Peyer's patch (tissue), 4 donors: ENCODE measurements at regions not wholly inside any gene's neighbourhood (a gene's known extent, or its start where the extent isn't known, plus 50 kb on each side); places are given as distances from the start of the nearest gene placed in this dataset.
A peak's percentile ranks its signal among the peaks of the same experiment; 100 is the strongest.
"Not testable (repeated sequence)": the region's sequence is repeated elsewhere in the genome, so short reads cannot be mapped to it uniquely, and the experiment has no call there.

Experiments
- DNase-seq, 3 donors: peaks; one replicate each; pipeline ENCODE4 v3.0.0-alpha.2; 2017 to 2019
- H3K27ac ChIP-seq, 4 donors: fragments of 200-600 bp; sonication (generic); one replicate each; pipeline ENCODE4 v1.5.1; 2016 to 2019
- H3K27me3 ChIP-seq, 2 donors: fragments of 200-600 bp; sonication (generic); one replicate each; pipeline ENCODE4 v1.5.1; 2019
- H3K36me3 ChIP-seq, 3 donors: fragments of 200-600 bp; sonication (generic); one replicate each; pipeline ENCODE4 v1.5.1; 2016 to 2019
- H3K4me1 ChIP-seq, 4 donors: fragments of 200-600 bp; sonication (generic); one replicate each; pipeline ENCODE4 v1.5.1; 2016 to 2019
- H3K4me3 ChIP-seq, 4 donors: fragments of 200-600 bp; sonication (generic); 1 replicate in 3 of 4; 2 replicates in 1 of 4; pipeline ENCODE4 v1.5.1; 2016 to 2019; ENCODE audit warnings: mild to moderate bottlenecking in 1 of 4
- H3K9me3 ChIP-seq, 4 donors: fragments of 200-600 bp; sonication (generic); one replicate each; pipeline ENCODE4 v1.5.1; 2016 to 2019; ENCODE audit warnings: mild to moderate bottlenecking in 1 of 4
- CTCF ChIP-seq, 6 experiments: fragments of 450-650 bp in 4 of 6; fragments of 200-600 bp in 2 of 6; sonication (generic) in 1 of 6; IDR thresholded peaks; one replicate each; pipeline ENCODE4 v1.5.1; 2017 to 2019; ENCODE audit warnings: antibody characterized with exemption in 6 of 6, mild to moderate bottlenecking in 3 of 6, moderate library complexity in 1 of 6
- POLR2A ChIP-seq, 2 donors: fragments of 450-650 bp; IDR thresholded peaks; one replicate each; pipeline ENCODE4 v1.5.1; 2017; ENCODE audit warnings: antibody characterized with exemption in 2 of 2, mild to moderate bottlenecking in 2 of 2, moderate library complexity in 2 of 2

- H3K4me3 ChIP-seq = no peak overlapping the region
- H3K27ac ChIP-seq = no peak overlapping the region
- H3K27me3 ChIP-seq = no peaks in the 10 kb centered on the region
- no peaks in the 10 kb centered on the region for H3K4me1 ChIP-seq
- H3K9me3 ChIP-seq = no peaks in the 10 kb centered on the region
- no peak for DNase-seq
- no peaks in the 10 kb centered on the region for H3K36me3 ChIP-seq
- TF ChIP-seq POLR2A (IDR thresholded peaks at IDR 0.05) (no peak), CTCF (IDR thresholded peaks at IDR 0.05) (no peak)
Observed at GRCh38 chr4:12399781-12400180, 971.1 kb upstream of the HS3ST1 start.

- Histone ChIP-seq H3K27me3 (no peaks in the 10 kb centered on the region), H3K4me1 (no peaks in the 10 kb centered on the region), H3K27ac (peak overlapping the region in 1 of 4 donors; percentile 28), H3K36me3 (no peaks in the 10 kb centered on the region), H3K4me3 (no peak overlapping the region), H3K9me3 (no peaks in the 10 kb centered on the region)
- DNase-seq = no peak
- TF ChIP-seq CTCF (IDR thresholded peaks at IDR 0.05) (no peak), POLR2A (IDR thresholded peaks at IDR 0.05) (no peak)
Observed at GRCh38 chr4:12393631-12394262, 965.1 kb upstream of the HS3ST1 start.

- no peaks in the 10 kb centered on the region for H3K36me3 ChIP-seq
- no peak overlapping the region for H3K27ac ChIP-seq
- H3K9me3 ChIP-seq = no peaks in the 10 kb centered on the region
- no peaks in the 10 kb centered on the region for H3K4me1 ChIP-seq
- no peak for TF ChIP-seq CTCF (IDR thresholded peaks at IDR 0.05)
- TF ChIP-seq POLR2A (IDR thresholded peaks at IDR 0.05) = no peak
- H3K4me3 ChIP-seq = no peak overlapping the region
- no peak for DNase-seq
- no peaks in the 10 kb centered on the region for H3K27me3 ChIP-seq
Observed at GRCh38 chr4:12389604-12390003, 960.9 kb upstream of the HS3ST1 start.

GRCh38 chr4:12382567-12382966 is 953.9 kb upstream of the HS3ST1 start:
- no peaks in the 10 kb centered on the region for H3K36me3 ChIP-seq
- no peak for TF ChIP-seq CTCF (IDR thresholded peaks at IDR 0.05)
- TF ChIP-seq POLR2A (IDR thresholded peaks at IDR 0.05) = no peak
- H3K4me3 ChIP-seq = no peak overlapping the region
- H3K9me3 ChIP-seq = no peaks in the 10 kb centered on the region
- no peak overlapping the region for H3K27ac ChIP-seq
- H3K27me3 ChIP-seq = no peaks in the 10 kb centered on the region
- H3K4me1 ChIP-seq = no peaks in the 10 kb centered on the region
- no peak for DNase-seq

GRCh38 chr4:12379191-12379590 is 950.5 kb upstream of the HS3ST1 start:
- Histone ChIP-seq H3K27ac (no peak overlapping the region), H3K4me3 (no peak overlapping the region), H3K36me3 (no peaks in the 10 kb centered on the region), H3K9me3 (no peaks in the 10 kb centered on the region), H3K4me1 (no peaks in the 10 kb centered on the region), H3K27me3 (no peaks in the 10 kb centered on the region)
- DNase-seq = no peak
- no peak for TF ChIP-seq CTCF (IDR thresholded peaks at IDR 0.05)
- TF ChIP-seq POLR2A (IDR thresholded peaks at IDR 0.05) = no peak

GRCh38 chr4:12375805-12376204 is 947.1 kb upstream of the HS3ST1 start:
- no peak for DNase-seq
- H3K27me3 ChIP-seq = no peaks in the 10 kb centered on the region
- H3K9me3 ChIP-seq = no peaks in the 10 kb centered on the region
- no peak overlapping the region for H3K27ac ChIP-seq
- H3K36me3 ChIP-seq = no peaks in the 10 kb centered on the region
- TF ChIP-seq CTCF (IDR thresholded peaks at IDR 0.05) (no peak), POLR2A (IDR thresholded peaks at IDR 0.05) (no peak)
- H3K4me3 ChIP-seq = no peak overlapping the region
- no peaks in the 10 kb centered on the region for H3K4me1 ChIP-seq

GRCh38 chr4:12365869-12366268 is 937.2 kb upstream of the HS3ST1 start:
- not testable (repeated sequence) for H3K4me1 ChIP-seq, DNase-seq, H3K27me3 ChIP-seq, H3K27ac ChIP-seq, H3K4me3 ChIP-seq, H3K36me3 ChIP-seq, H3K9me3 ChIP-seq
